ENCODE measurements at regions not wholly inside any gene's neighbourhood (a gene's known extent, or its start where the extent isn't known, plus 50 kb on each side); places are given as distances from the start of the nearest gene placed in this dataset.

GRCh38 chr7:79593866-79594301 lies 140.4 kb upstream of the MAGI2 start:
- no peaks in the 10 kb centered on the region for H3K9me3 ChIP-seq
- no peak for DNase-seq
- TF ChIP-seq CTCF (IDR thresholded peaks at IDR 0.05) (no peak), POLR2A (IDR thresholded peaks at IDR 0.05) (no peak)
- H3K4me3 ChIP-seq: no peak overlapping the region
- no peaks in the 10 kb centered on the region for H3K36me3 ChIP-seq
- no peak overlapping the region for H3K27ac ChIP-seq
- peaks cover 0 to 7% (median 0%) of the 10 kb centered on the region in 4 donors for H3K4me1 ChIP-seq
- H3K27me3 ChIP-seq: no peaks in the 10 kb centered on the region

DNA sequence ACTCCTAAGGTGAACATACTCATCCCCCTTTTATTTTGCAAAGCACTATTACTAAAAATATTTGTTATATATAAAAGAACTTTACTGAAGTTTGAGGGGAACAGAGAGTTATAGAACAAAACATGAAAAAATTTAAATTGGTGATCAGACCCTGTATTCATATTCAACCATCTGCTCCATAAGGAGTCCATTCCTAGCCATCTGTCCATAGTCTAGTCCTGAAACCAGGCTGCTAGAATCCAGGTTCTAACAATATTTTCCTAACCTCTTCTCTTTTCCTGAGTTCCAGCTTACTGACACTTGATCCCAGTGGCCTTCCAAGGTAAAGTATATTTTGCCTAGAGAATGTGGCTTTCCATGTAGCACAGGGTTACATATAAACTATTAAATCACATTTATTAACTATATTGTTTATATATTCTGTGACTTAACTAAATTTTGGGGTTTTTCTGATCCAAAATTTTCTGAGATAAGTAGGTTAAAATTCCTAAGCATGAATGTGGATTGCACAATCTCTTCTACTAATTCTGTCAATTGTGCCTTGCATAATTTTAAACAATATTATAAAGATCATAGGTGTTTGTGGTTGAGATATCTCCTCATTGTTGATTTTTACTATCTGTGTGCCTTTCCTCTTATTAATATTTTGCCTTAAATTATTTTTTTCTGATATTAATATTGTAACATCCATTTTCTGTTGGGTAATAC lies 137.6 kb upstream of the MAGI2 start:
- DNase-seq: no peak
- Histone ChIP-seq H3K27ac (no peak overlapping the region), H3K27me3 (no peaks in the 10 kb centered on the region), H3K9me3 (no peaks in the 10 kb centered on the region), H3K4me3 (no peak overlapping the region), H3K4me1 (peaks cover 0 to 7% (median 0%) of the 10 kb centered on the region in 4 donors), H3K36me3 (no peaks in the 10 kb centered on the region)
- TF ChIP-seq CTCF (IDR thresholded peaks at IDR 0.05): no peak
- no peak for TF ChIP-seq POLR2A (IDR thresholded peaks at IDR 0.05)

GRCh38 chr7:79590391-79590790 lies 136.9 kb upstream of the MAGI2 start:
- TF ChIP-seq CTCF (IDR thresholded peaks at IDR 0.05) (no peak), POLR2A (IDR thresholded peaks at IDR 0.05) (no peak)
- no peaks in the 10 kb centered on the region for H3K27me3 ChIP-seq
- no peaks in the 10 kb centered on the region for H3K36me3 ChIP-seq
- H3K27ac ChIP-seq: no peak overlapping the region
- no peak for DNase-seq
- H3K9me3 ChIP-seq: no peaks in the 10 kb centered on the region
- no peak overlapping the region for H3K4me3 ChIP-seq
- peaks cover 0 to 7% (median 0%) of the 10 kb centered on the region in 4 donors for H3K4me1 ChIP-seq

DNA sequence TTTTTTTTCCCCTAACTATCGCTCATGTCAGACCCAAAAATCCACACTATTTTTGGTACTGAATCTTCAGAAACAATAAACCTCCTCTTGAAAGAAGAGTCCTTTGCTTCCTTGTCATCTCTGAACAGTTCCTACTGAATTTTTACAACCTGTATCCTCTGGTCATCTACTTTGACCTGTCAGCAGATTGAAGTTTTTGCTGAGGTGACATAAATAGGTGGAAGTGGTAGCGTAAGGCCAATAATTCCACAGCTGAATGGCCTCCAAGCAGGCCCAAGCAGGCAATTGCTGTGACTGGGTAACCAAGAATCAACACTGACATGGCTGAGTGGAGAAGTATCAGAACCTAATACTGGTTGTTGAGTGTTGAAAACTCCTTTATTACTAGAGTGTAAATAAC lies 117.4 kb upstream of the MAGI2 start:
- no peaks in the 10 kb centered on the region for H3K4me1 ChIP-seq
- no peaks in the 10 kb centered on the region for H3K9me3 ChIP-seq
- TF ChIP-seq CTCF (IDR thresholded peaks at IDR 0.05): no peak
- no peaks in the 10 kb centered on the region for H3K36me3 ChIP-seq
- no peak overlapping the region for H3K4me3 ChIP-seq
- H3K27ac ChIP-seq: no peak overlapping the region
- H3K27me3 ChIP-seq: no peaks in the 10 kb centered on the region
- no peak for DNase-seq

DNA sequence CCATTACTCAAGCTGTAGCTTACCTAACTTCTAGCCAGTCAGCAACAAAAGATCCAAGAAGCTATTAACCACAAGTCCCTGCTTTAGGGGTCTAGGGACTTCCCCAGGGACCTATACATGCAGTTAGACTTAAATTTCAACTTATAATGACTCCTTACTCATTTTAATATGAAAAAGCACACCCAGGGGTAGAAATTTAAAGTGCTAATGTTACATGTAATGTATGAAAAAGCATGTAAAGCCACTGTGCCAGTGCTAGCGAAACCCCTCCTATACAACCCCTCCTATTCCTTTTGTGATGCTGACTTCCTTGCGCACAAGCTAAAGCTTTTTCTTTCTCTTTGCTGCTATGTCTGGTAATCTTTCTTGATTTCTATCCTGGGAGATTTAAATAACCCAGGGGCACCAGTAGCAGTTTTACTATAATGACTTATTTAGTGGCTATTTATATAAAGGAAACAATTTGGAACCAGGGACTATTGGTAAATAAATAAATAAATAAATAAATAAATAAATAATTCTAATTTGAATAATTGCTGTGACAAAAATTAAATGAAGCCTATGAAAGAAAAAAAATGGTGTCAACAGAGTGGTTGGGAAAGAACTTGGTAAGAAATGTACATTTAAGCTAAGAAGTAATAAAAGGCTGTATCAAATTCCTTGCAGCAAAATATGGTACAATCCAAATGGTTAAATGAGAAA lies 110.5 kb upstream of the MAGI2 start:
- H3K27ac ChIP-seq: no peak overlapping the region
- DNase-seq: no peak
- TF ChIP-seq CTCF (IDR thresholded peaks at IDR 0.05): no peak
- TF ChIP-seq POLR2A (IDR thresholded peaks at IDR 0.05): no peak
- H3K4me1 ChIP-seq: no peaks in the 10 kb centered on the region
- H3K27me3 ChIP-seq: no peaks in the 10 kb centered on the region
- no peak overlapping the region for H3K4me3 ChIP-seq
- H3K36me3 ChIP-seq: no peaks in the 10 kb centered on the region
- H3K9me3 ChIP-seq: no peaks in the 10 kb centered on the region

Data from Peyer's patch (tissue), 4 donors.